ENCODE measurements at regions not wholly inside any gene's neighbourhood (a gene's known extent, or its start where the extent isn't known, plus 50 kb on each side); places are given as distances from the start of the nearest gene placed in this dataset.

DNA sequence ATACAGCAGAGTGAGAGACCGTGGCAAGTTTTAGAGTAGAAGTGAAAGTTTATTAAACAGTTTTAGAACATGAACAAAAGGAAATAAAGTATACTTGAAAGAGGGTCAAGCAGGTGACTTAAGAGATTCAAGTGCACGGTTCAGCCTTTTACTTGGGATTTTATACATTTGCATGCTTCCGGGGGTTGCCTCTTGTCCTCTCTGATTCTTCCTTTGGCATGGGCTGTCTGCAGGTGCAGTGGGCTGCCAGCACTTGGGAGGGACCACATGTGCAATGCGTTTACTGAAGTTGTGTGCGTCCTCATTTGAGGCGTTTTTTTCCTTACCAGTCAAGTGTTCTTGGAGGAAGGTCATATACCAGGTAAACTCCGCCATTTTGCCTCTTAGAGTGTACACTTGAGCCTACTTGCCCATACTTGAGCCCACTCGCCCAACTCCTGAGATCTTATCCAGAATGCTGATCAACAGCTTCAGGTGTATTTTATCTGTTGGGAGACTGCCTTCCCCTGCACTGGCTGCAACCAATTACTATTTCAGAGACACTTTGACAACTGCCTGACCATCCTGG lies 195.2 kb downstream of the IRX5 start:
- in situ Hi-C loops (cut with MboI), result no loop called here
- H2AFZ ChIP-seq (ENCODE audit: low read depth, low read length), result no peak overlapping the region
- no peak overlapping the region for H3K4me3 ChIP-seq
- H3K27ac ChIP-seq (ENCODE audit: extremely low read depth, low read depth, low read length), result no peak overlapping the region
- H4K20me1 ChIP-seq (replicated peaks; ENCODE audit: control insufficient read depth, insufficient read depth, low read length), result no peaks in the 10 kb centered on the region
- ChIA-PET CTCF (ENCODE audit: low intra/inter-chr PET ratio) (no interaction called here), POLR2A (interaction anchor here (0.6 kb wide), 1 partner anchor 197 kb away, joined by 3 read pairs; no protein-coding TSS in a partner anchor)
- ATAC-seq, result no peak
- no peak for TF ChIP-seq ARID2 (IDR thresholded peaks at IDR 0.05)
- peak; percentile 1 for TF ChIP-seq ZFP36 (IDR thresholded peaks at IDR 0.05; ENCODE audit: low read depth, low read length, partially characterized antibody)
- TF ChIP-seq CCNT2 (IDR thresholded peaks at IDR 0.05; ENCODE audit: borderline replicate concordance, extremely low read depth, insufficient read length, low read depth, low read length), result no peak
- no peak for TF ChIP-seq SMAD4 (CRISPR knock-in tag; conservative IDR thresholded peaks at IDR 0.05)
- no peaks in the 10 kb centered on the region for H3K79me2 ChIP-seq (ENCODE audit: control insufficient read depth, insufficient read depth, low read length)
- H3K4me2 ChIP-seq (ENCODE audit: insufficient read depth, low read length), result no peak overlapping the region
- WGBS (ENCODE audit: insufficient coverage, low coverage, missing lambda C conversion rate), result under 1% methylated on average over 8 of the region's 8 CpGs
- no peaks in the 10 kb centered on the region for H3K36me3 ChIP-seq (ENCODE audit: control insufficient read depth, insufficient read depth, low read length)
- no peak for FAIRE-seq
- H3K9me3 ChIP-seq (replicated peaks; ENCODE audit: control insufficient read depth, insufficient read depth, low read depth, low read length), result no peaks in the 10 kb centered on the region
- H3K9me1 ChIP-seq (ENCODE audit: control insufficient read depth, insufficient read depth, low read length), result no peaks in the 10 kb centered on the region
- no peak overlapping the region for H3K9ac ChIP-seq (ENCODE audit: insufficient read depth in 1 of 2, low read depth in 2 of 2, low read length in 2 of 2)
- no peaks in the 10 kb centered on the region for H3K4me1 ChIP-seq (replicated peaks in 1 of 2; ENCODE audit: control insufficient read depth in 2 of 2, insufficient read depth in 2 of 2, low read length in 2 of 2)
- BruUV-seq (replicated peaks), result no TSS peak
- H3K27me3 ChIP-seq (ENCODE audit: control insufficient read depth in 2 of 2, insufficient read depth in 2 of 2, low read length in 2 of 2), result no peaks in the 10 kb centered on the region; a peak in 1 of 5 replicates
- DNase-seq (ENCODE audit: extremely low read depth in 1 of 4, low spot score in 3 of 4), result no peak
- intact Hi-C loops (cut with micrococcal nuclease), result no loop called here

DNA sequence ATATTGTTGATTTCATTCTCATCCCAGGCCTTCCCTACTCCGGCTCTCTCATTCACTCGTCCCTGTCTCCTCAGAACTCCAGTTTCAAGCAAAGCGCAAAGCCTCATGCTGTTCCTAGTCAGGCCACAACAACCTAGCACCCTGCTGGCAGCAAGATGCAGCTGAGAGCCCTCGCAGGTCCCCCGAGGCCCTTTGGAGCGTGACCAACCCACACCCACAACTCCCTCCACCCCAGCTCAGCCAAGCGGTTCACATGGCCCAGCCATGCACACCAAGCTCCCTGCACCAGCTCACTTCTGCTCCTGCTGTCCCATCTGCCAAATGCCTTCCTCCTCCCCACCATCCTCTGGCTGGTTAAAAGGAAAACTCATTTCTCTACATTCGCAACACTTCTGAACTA lies 195.8 kb downstream of the IRX5 start:
- no peaks in the 10 kb centered on the region for H3K79me2 ChIP-seq (ENCODE audit: control insufficient read depth, insufficient read depth, low read length)
- H2AFZ ChIP-seq (ENCODE audit: low read depth, low read length), result no peak overlapping the region
- no peak overlapping the region for H3K9ac ChIP-seq (ENCODE audit: insufficient read depth in 1 of 2, low read depth in 2 of 2, low read length in 2 of 2)
- H3K9me1 ChIP-seq (ENCODE audit: control insufficient read depth, insufficient read depth, low read length), result no peaks in the 10 kb centered on the region
- in situ Hi-C loops (cut with MboI), result no loop called here
- no peak overlapping the region for H3K27ac ChIP-seq (ENCODE audit: extremely low read depth, low read depth, low read length)
- intact Hi-C loops (cut with micrococcal nuclease), result no loop called here
- WGBS (ENCODE audit: insufficient coverage, low coverage, missing lambda C conversion rate), result 0% methylated on average over 8 of the region's 8 CpGs
- H3K4me2 ChIP-seq (ENCODE audit: insufficient read depth, low read length), result no peak overlapping the region
- BruUV-seq (replicated peaks), result no TSS peak
- no peaks in the 10 kb centered on the region for H3K36me3 ChIP-seq (ENCODE audit: control insufficient read depth, insufficient read depth, low read length)
- no peaks in the 10 kb centered on the region for H3K9me3 ChIP-seq (replicated peaks; ENCODE audit: control insufficient read depth, insufficient read depth, low read depth, low read length)
- H3K4me1 ChIP-seq (replicated peaks in 1 of 2; ENCODE audit: control insufficient read depth in 2 of 2, insufficient read depth in 2 of 2, low read length in 2 of 2), result no peaks in the 10 kb centered on the region
- CTCF ChIA-PET (ENCODE audit: low intra/inter-chr PET ratio), result no interaction called here
- no peaks in the 10 kb centered on the region for H4K20me1 ChIP-seq (replicated peaks; ENCODE audit: control insufficient read depth, insufficient read depth, low read length)
- no peak overlapping the region for H3K4me3 ChIP-seq
- no peak for ATAC-seq
- no peak for FAIRE-seq
- DNase-seq (ENCODE audit: extremely low read depth in 1 of 4, low spot score in 3 of 4), result no peak
- H3K27me3 ChIP-seq (ENCODE audit: control insufficient read depth in 2 of 2, insufficient read depth in 2 of 2, low read length in 2 of 2), result no peaks in the 10 kb centered on the region; a peak in 1 of 5 replicates
- POLR2A ChIA-PET, result no interaction called here
- no peak for TF ChIP-seq POLR2H (tag; IDR thresholded peaks at IDR 0.05; ENCODE audit: low read depth)
- no peak for TF ChIP-seq SMARCA4 (IDR thresholded peaks at IDR 0.05)
- TF ChIP-seq ELF1 (tag; IDR thresholded peaks at IDR 0.05), result no peak
- no peak for TF ChIP-seq MAFG (tag; conservative IDR thresholded peaks at IDR 0.05)
- no peak for TF ChIP-seq ZNF696 (CRISPR knock-in tag; conservative IDR thresholded peaks at IDR 0.05)
- no peak for TF ChIP-seq TBP (optimal IDR thresholded peaks at IDR 0.05; ENCODE audit: low read depth, low read length)
- no peak for TF ChIP-seq MTF1 (CRISPR knock-in tag; IDR thresholded peaks at IDR 0.05; ENCODE audit: borderline replicate concordance)

Measured in K562 (cell line).